Activated CD4-positive, alpha-beta T cell treated with anti-CD3 and anti-CD28 coated beads, Interleukin-2, amount 10 ng/mL, durations not matched to agents 7 days and 5 days (primary cell): ENCODE measurements at regions not wholly inside any gene's neighbourhood (a gene's known extent, or its start where the extent isn't known, plus 50 kb on each side); places are given as distances from the start of the nearest gene placed in this dataset.
A peak's percentile ranks its signal among the peaks of the same experiment; 100 is the strongest.

Source experiments
- CTCF ChIA-PET: fragments of 350-600 bp; sonication (Branson Sonifier 250); formaldehyde crosslinking; loops from one replicate; lab custom pipeline; 2021; ENCODE audit warnings: antibody characterized with exemption; lab: Charles Lee
- POLR2A ChIA-PET: fragments of 350-600 bp; sonication (Branson Sonifier 250); formaldehyde crosslinking; loops from one replicate; lab custom pipeline; 2021; ENCODE audit warnings: antibody characterized with exemption; lab: Charles Lee
- DNase-seq: peaks from one replicate; pipeline ENCODE4 v3.0.0-alpha.2; 2020
- H3K27ac Mint-ChIP-seq: one replicate; pipeline ENCODE4 v1.8.0; 2021; ENCODE audit warnings: mild to moderate bottlenecking, moderate library complexity, mixed read lengths
- H3K27me3 Mint-ChIP-seq: one replicate; pipeline ENCODE4 v1.8.0; 2021; ENCODE audit warnings: mixed read lengths
- H3K36me3 Mint-ChIP-seq: one replicate; pipeline ENCODE4 v1.8.0; 2021; ENCODE audit warnings: low read depth, mixed read lengths
- H3K4me1 Mint-ChIP-seq: one replicate; pipeline ENCODE4 v1.8.0; 2021; ENCODE audit warnings: mixed read lengths
- H3K4me3 Mint-ChIP-seq: one replicate; pipeline ENCODE4 v1.8.0; 2021; ENCODE audit warnings: mild to moderate bottlenecking, moderate library complexity, mixed read lengths
- H3K9me3 Mint-ChIP-seq: one replicate; pipeline ENCODE4 v1.8.0; 2021; ENCODE audit warnings: mixed read lengths

GRCh38 chr9:91066856-91067255 lies 265.2 kb downstream of the SYK start:
- ChIA-PET CTCF (interaction anchor here (1.4 kb wide), 2 partner anchors 23 to 28 kb away, joined by 4 to 6 read pairs; no protein-coding TSS in a partner anchor), POLR2A (no interaction called here)
- no peak overlapping the region for H3K27ac Mint-ChIP-seq

GRCh38 chr9:91067306-91067860 lies 265.8 kb downstream of the SYK start:
- Mint-ChIP-seq H3K4me3 (no peak overlapping the region), H3K36me3 (peaks cover 13% of the 10 kb centered on the region), H3K9me3 (peaks cover 2% of the 10 kb centered on the region), H3K27me3 (no peaks in the 10 kb centered on the region), H3K27ac (no peak overlapping the region), H3K4me1 (peaks cover 12% of the 10 kb centered on the region)
- CTCF ChIA-PET, result interaction anchor here (1.4 kb wide), 2 partner anchors 22 to 28 kb away, joined by 4 to 6 read pairs; no protein-coding TSS in a partner anchor
- no peak for DNase-seq
- POLR2A ChIA-PET, result no interaction called here

More at GRCh38 chr9:91066856-91067255, 265.2 kb downstream of the SYK start:
- Mint-ChIP-seq H3K4me3 (no peak overlapping the region), H3K4me1 (peaks cover 13% of the 10 kb centered on the region), H3K36me3 (peaks cover 13% of the 10 kb centered on the region), H3K27me3 (no peaks in the 10 kb centered on the region), H3K9me3 (peaks cover 2% of the 10 kb centered on the region)
- no peak for DNase-seq

- H3K27ac Mint-ChIP-seq, result peak overlapping the region; percentile 88
- ChIA-PET POLR2A (interaction anchor here (1.0 kb wide), 1 partner anchor 28 kb away, joined by 4 read pairs; no protein-coding TSS in a partner anchor), CTCF (interaction anchor here (0.6 to 1.7 kb wide), 13 partner anchors 9 to 268 kb away, joined by 3 to 7 read pairs (median 3); no protein-coding TSS in a partner anchor)
- no peaks in the 10 kb centered on the region for H3K27me3 Mint-ChIP-seq
- peaks cover 17% of the 10 kb centered on the region for H3K4me1 Mint-ChIP-seq
- peaks cover 2% of the 10 kb centered on the region for H3K9me3 Mint-ChIP-seq
- DNase-seq, result peak; percentile 53
- peak overlapping the region; percentile 20 for H3K4me3 Mint-ChIP-seq
- H3K36me3 Mint-ChIP-seq, result peaks cover 14% of the 10 kb centered on the region
Measured at GRCh38 chr9:91071184-91071990, 269.8 kb downstream of the SYK start.

- no peak overlapping the region for H3K4me3 Mint-ChIP-seq
- POLR2A ChIA-PET, result no interaction called here
- CTCF ChIA-PET, result interaction anchor here (1.3 kb wide), 1 partner anchor 16 kb away, joined by 4 read pairs; no protein-coding TSS in a partner anchor
- H3K4me1 Mint-ChIP-seq, result peaks cover 17% of the 10 kb centered on the region
- DNase-seq, result no peak
- H3K36me3 Mint-ChIP-seq, result peaks cover 16% of the 10 kb centered on the region
- peaks cover 2% of the 10 kb centered on the region for H3K9me3 Mint-ChIP-seq
- H3K27ac Mint-ChIP-seq, result no peak overlapping the region
- no peaks in the 10 kb centered on the region for H3K27me3 Mint-ChIP-seq
Measured at GRCh38 chr9:91073049-91073810, 271.6 kb downstream of the SYK start.

GRCh38 chr9:91073811-91074771 lies 272.5 kb downstream of the SYK start:
- Mint-ChIP-seq H3K36me3 (peaks cover 11% of the 10 kb centered on the region), H3K4me3 (no peak overlapping the region), H3K9me3 (peaks cover 2% of the 10 kb centered on the region), H3K27me3 (no peaks in the 10 kb centered on the region), H3K4me1 (peaks cover 18% of the 10 kb centered on the region), H3K27ac (no peak overlapping the region)
- ChIA-PET POLR2A (no interaction called here), CTCF (interaction anchor here (0.6 kb wide), 1 partner anchor 15 kb away, joined by 4 read pairs; no protein-coding TSS in a partner anchor)
- no peak for DNase-seq

GRCh38 chr9:91074866-91075265 lies 273.2 kb downstream of the SYK start:
- Mint-ChIP-seq H3K27me3 (no peaks in the 10 kb centered on the region), H3K27ac (no peak overlapping the region), H3K36me3 (peaks cover 7% of the 10 kb centered on the region), H3K4me3 (no peak overlapping the region), H3K9me3 (peaks cover 2% of the 10 kb centered on the region), H3K4me1 (peaks cover 18% of the 10 kb centered on the region)
- ChIA-PET CTCF (interaction anchor here (1.5 kb wide), 1 partner anchor 122 kb away, joined by 3 read pairs; no protein-coding TSS in a partner anchor), POLR2A (no interaction called here)
- no peak for DNase-seq

- ChIA-PET POLR2A (no interaction called here), CTCF (interaction anchor here (1.5 kb wide), 1 partner anchor 121 kb away, joined by 3 read pairs; no protein-coding TSS in a partner anchor)
- Mint-ChIP-seq H3K9me3 (peaks cover 2% of the 10 kb centered on the region), H3K27ac (peak overlapping the region; percentile 42), H3K27me3 (no peaks in the 10 kb centered on the region), H3K36me3 (peaks cover 9% of the 10 kb centered on the region), H3K4me1 (peaks cover 18% of the 10 kb centered on the region), H3K4me3 (no peak overlapping the region)
- DNase-seq, result no peak
Measured at GRCh38 chr9:91075279-91075678, 273.7 kb downstream of the SYK start.

GRCh38 chr9:91077624-91078368 lies 276.2 kb downstream of the SYK start:
- CTCF ChIA-PET, result interaction anchor here (0.8 to 1.2 kb wide), 2 partner anchors 16 to 62 kb away, joined by 3 read pairs; no protein-coding TSS in a partner anchor
- POLR2A ChIA-PET, result no interaction called here
- Mint-ChIP-seq H3K27ac (no peak overlapping the region), H3K27me3 (no peaks in the 10 kb centered on the region), H3K4me3 (no peak overlapping the region), H3K4me1 (peaks cover 5% of the 10 kb centered on the region), H3K9me3 (peaks cover 2% of the 10 kb centered on the region), H3K36me3 (peaks cover 11% of the 10 kb centered on the region)
- DNase-seq, result no peak

GRCh38 chr9:91078369-91078695 lies 276.7 kb downstream of the SYK start:
- CTCF ChIA-PET, result interaction anchor here (0.6 to 1.2 kb wide), 4 partner anchors 16 to 1530 kb away, joined by 3 to 4 read pairs (median 3); no protein-coding TSS in a partner anchor
- Mint-ChIP-seq H3K9me3 (peaks cover 2% of the 10 kb centered on the region), H3K36me3 (peaks cover 12% of the 10 kb centered on the region), H3K4me1 (peaks cover 4% of the 10 kb centered on the region), H3K4me3 (no peak overlapping the region), H3K27me3 (no peaks in the 10 kb centered on the region), H3K27ac (no peak overlapping the region)
- DNase-seq, result no peak
- POLR2A ChIA-PET, result no interaction called here

GRCh38 chr9:91082731-91083130 lies 279.0 kb downstream of the AUH start:
- DNase-seq, result no peak
- peaks cover 26% of the 10 kb centered on the region for H3K36me3 Mint-ChIP-seq
- CTCF ChIA-PET, result no interaction called here
- H3K27me3 Mint-ChIP-seq, result no peaks in the 10 kb centered on the region
- no peak overlapping the region for H3K27ac Mint-ChIP-seq
- H3K4me3 Mint-ChIP-seq, result no peak overlapping the region
- POLR2A ChIA-PET, result no interaction called here
- H3K9me3 Mint-ChIP-seq, result peaks cover 3% of the 10 kb centered on the region
- H3K4me1 Mint-ChIP-seq, result peaks cover 11% of the 10 kb centered on the region

- Mint-ChIP-seq H3K36me3 (peaks cover 41% of the 10 kb centered on the region), H3K4me1 (peaks cover 24% of the 10 kb centered on the region), H3K9me3 (peaks cover 4% of the 10 kb centered on the region), H3K27me3 (no peaks in the 10 kb centered on the region), H3K4me3 (no peak overlapping the region), H3K27ac (no peak overlapping the region)
- POLR2A ChIA-PET, result no interaction called here
- CTCF ChIA-PET, result interaction anchor here (0.6 to 6.4 kb wide), 3 partner anchors 11 to 112 kb away, joined by 3 to 44 read pairs (median 10); no protein-coding TSS in a partner anchor
- no peak for DNase-seq
Measured at GRCh38 chr9:91084896-91085516, 276.7 kb downstream of the AUH start.
